GM12865 (cell line): ENCODE measurements at regions not wholly inside any gene's neighbourhood (a gene's known extent, or its start where the extent isn't known, plus 50 kb on each side); places are given as distances from the start of the nearest gene placed in this dataset.

Experiments used
- DNase-seq: peaks from one replicate; pipeline ENCODE4 v3.0.0; 2010; ENCODE audit warnings: low read depth
- H3K4me3 ChIP-seq: 2 replicates; pipeline ENCODE4 v1.5.1; 2011; ENCODE audit warnings: mild to moderate bottlenecking, low read depth, low read length, control low read depth
- TF ChIP-seq, protein P1 (sequence below): IDR thresholded peaks from 2 replicates; pipeline ENCODE4 v1.5.1; 2011; ENCODE audit warnings: low read length, control low read depth, low read depth, inconsistent platforms; ENCODE audit not compliant: insufficient read depth; ENCODE audit errors: missing control alignments

DNA sequence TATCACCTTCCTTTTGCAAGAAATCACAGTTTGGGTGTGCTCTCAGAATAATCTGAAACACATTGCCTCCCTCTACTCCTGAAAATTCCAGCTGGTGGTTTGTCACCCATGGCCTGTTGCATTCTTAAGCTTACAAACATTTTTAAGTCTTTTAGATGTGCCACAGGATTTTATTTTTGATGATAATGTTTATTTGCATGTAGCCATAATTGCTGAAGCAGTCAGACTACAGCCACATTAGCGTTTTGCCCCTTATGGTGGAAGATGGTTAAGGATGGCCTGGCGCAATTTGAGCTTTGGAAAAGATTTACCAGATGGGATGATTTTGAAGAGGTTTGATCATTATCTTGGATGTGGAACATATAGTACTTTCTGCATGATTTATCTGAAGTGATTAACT, 439.5 kb downstream of the MEIS1 start:
- TF ChIP-seq, protein P1, sequence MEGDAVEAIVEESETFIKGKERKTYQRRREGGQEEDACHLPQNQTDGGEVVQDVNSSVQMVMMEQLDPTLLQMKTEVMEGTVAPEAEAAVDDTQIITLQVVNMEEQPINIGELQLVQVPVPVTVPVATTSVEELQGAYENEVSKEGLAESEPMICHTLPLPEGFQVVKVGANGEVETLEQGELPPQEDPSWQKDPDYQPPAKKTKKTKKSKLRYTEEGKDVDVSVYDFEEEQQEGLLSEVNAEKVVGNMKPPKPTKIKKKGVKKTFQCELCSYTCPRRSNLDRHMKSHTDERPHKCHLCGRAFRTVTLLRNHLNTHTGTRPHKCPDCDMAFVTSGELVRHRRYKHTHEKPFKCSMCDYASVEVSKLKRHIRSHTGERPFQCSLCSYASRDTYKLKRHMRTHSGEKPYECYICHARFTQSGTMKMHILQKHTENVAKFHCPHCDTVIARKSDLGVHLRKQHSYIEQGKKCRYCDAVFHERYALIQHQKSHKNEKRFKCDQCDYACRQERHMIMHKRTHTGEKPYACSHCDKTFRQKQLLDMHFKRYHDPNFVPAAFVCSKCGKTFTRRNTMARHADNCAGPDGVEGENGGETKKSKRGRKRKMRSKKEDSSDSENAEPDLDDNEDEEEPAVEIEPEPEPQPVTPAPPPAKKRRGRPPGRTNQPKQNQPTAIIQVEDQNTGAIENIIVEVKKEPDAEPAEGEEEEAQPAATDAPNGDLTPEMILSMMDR: no peak
- no peak overlapping the region for H3K4me3 ChIP-seq
- no peak for DNase-seq

DNA sequence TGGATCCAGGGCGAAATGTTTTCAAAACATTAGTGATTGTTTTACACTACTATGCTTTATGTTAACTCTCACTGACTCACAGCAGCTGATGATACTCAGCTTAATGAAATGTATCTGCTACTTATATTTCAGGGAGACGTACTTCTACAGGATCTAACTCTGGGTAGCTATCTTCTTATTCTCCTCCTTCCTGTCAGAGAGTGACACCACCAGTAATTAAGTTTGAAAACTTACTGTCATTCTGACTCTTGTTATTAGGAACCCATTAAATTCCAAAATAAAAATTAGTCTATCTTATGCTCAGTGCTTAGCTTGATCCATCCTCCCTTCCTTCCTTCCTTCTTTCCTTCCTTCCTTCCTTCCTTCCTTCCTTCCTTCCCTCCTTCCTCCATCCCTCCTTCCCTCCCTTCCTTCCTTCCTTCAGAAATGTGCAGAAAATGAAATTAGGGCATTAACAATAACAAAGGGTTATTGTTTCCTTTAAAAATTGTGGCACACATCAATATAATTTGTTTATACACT, 441.1 kb downstream of the MEIS1 start:
- TF ChIP-seq, protein P1: no peak
- H3K4me3 ChIP-seq: no peak overlapping the region
- no peak for DNase-seq

DNA sequence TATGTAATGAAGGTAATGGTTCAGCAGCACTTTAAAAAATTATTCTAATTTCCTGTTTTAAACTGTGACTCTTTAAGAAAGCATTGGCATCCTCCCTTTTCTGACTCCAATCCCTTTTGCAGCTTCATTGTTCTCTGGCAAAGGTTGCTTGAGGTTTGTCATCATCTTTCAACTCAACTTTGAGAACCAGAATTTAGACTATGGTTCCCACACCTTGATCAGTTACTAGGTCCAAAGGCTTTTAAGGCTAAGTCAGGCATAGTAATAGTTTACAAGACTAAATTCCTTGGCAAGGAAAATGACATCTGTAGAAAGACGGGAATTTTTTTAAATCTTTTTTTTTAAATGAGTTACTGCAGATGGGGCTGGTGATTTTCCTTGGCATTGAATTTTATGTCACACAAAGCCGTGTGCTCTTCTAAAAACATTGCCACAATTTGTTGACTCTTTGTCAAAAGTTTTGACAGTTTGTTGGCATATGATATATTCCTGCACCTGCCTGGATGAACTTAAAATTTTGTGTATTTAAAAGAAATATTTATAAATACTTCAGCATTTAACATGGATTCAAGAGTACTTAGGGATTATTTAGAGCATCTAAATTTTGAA, 451.0 kb downstream of the MEIS1 start:
- H3K4me3 ChIP-seq: no peak overlapping the region
- DNase-seq: no peak
- TF ChIP-seq, protein P1: no peak

DNA sequence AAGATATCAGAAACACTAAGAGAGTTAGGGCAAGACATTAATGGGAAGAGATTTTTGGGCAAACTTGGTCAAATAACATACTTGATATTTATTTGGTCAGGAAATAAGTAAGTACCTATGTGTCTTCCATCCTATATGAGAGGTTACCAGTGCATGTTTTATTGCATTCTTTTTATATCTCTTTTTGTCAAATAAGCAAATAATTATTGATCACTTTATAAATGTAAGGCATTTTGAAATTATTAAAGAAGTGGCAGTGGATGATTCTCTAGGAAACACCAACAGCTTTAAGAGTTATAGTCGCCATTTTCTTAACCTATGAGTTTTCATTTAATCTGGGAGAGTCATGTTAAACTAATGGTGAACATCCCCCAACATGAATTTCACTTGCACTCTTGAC, 453.3 kb downstream of the MEIS1 start:
- no peak overlapping the region for H3K4me3 ChIP-seq
- TF ChIP-seq, protein P1: no peak
- no peak for DNase-seq

DNA sequence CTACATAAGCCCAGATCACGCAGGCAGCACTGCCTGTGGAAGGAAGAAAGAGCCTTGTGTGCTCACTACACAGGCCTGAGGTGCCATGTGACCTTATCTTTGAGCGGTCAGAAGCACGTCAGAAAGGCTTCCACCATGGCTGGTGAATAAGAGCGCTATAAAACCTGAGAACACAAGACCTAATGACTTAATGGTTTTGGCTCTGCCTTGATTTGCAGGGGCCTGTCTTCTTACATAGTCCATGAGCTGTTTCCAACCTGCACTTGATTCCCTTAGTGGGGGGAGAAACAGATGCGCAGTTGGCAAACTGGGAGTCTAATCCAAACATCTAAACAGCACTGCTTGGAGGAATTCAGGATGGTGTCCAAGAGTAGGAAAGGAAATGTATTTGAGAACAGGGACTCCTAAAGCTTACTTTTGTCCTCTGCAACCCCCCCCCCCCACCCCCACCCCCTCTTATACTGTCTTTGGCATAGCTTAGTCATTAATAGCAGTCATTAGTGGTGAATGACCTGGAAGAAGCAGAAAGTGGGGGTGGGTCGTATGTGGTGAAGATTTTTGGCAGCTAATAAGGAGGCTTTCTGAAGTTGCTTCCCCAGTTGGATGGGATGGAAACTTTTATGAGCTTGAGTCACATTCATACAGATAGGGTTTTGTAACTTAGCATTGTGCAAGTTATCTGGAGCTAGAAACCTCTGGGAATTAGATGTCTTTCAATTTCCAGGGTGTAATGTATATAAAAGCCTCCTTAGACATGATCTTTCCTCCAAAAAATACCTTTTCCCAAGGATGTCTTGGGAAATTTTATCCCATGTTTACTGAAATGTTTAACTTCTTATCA, 454.1 kb downstream of the MEIS1 start:
- TF ChIP-seq, protein P1: no peak
- DNase-seq: no peak

DNA sequence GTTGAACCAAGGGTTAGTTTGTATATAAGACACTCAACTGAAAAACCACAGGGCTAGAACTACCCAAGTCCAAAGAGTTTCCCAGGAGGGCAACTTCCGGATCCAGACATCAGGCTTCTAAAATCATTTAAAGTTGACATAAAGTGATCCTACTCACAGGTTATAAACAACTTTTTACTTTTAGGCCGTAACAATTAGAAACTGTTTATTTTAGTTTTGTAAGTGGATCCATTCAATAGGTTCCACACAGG, 454.6 kb downstream of the MEIS1 start:
- no peak for DNase-seq
- TF ChIP-seq, protein P1: no peak
- no peak overlapping the region for H3K4me3 ChIP-seq

More for the DNA sequence above, 454.1 kb downstream of the MEIS1 start:
- no peak overlapping the region for H3K4me3 ChIP-seq
